Hippocampal formation (tissue), 2 donors: ENCODE measurements at regions not wholly inside any gene's neighbourhood (a gene's known extent, or its start where the extent isn't known, plus 50 kb on each side); places are given as distances from the start of the nearest gene placed in this dataset.
"Not testable (repeated sequence)": the region's sequence is repeated elsewhere in the genome, so short reads cannot be mapped to it uniquely, and the experiment has no call there.

Experiments
- DNase-seq, 2 donors: peaks; one replicate each; lab custom pipeline; 2025; lab: John Stamatoyannopoulos, UW

DNA sequence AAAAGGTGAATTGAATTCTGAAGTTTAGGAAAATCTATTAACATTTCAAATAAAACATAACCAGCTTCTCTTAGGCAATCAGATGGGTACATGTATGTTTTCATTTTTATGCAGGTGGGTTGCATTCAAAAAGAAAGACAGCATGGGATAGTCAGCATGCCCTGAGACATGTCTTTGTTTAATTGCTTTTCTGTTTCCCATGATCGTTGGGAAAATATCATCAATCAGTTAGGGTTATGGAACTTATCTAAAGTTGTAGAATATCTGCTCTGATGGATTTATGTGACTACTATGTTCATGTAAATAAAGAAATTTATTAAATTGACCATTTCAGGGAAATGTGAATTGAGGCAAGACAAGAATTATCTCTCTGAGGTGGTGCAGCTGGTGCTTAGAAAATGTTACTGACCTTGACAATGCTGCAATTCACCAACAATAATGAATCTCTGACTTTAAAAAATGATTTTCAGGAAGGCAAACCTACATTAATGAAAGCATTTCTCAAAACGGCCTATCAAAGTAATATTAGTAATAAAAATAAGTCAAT is 112.7 kb downstream of the RFPL4B start:
- DNase-seq: no peak

DNA sequence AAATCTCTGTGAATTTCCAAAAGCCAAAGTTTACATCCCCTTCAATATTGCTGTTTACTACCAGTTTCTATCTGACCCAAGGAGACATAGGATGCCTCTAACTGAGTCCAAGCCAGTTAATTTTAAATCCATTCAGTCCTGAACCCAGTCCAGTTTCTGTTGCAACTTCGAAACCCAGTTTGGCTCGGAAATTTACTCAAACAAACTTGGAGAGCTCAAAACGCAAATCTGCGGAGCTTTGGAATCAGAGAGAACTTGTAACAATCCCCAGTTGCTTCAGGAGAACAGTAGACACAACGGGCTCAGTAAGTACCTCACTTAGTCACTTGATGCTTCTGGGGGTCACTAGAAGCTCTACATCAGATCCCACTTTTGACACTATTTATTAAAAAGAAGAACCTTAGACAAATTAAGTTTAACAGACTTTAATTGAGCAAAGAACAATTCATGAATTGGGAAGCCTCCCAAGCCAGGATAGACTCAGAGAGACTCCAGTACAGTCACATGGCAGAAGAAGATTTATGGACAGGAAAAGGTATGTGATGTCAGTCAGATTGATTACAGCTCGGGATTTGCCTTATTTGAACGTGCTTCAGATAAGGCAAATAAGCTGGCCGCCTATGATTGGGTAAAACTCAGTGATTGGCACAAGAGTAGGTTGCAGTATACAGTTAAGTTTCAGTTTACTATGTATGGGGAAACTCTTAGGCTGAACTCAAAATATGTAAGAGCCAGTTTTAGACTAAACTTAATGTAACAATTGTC is 118.0 kb downstream of the RFPL4B start:
- DNase-seq: no peak

DNA sequence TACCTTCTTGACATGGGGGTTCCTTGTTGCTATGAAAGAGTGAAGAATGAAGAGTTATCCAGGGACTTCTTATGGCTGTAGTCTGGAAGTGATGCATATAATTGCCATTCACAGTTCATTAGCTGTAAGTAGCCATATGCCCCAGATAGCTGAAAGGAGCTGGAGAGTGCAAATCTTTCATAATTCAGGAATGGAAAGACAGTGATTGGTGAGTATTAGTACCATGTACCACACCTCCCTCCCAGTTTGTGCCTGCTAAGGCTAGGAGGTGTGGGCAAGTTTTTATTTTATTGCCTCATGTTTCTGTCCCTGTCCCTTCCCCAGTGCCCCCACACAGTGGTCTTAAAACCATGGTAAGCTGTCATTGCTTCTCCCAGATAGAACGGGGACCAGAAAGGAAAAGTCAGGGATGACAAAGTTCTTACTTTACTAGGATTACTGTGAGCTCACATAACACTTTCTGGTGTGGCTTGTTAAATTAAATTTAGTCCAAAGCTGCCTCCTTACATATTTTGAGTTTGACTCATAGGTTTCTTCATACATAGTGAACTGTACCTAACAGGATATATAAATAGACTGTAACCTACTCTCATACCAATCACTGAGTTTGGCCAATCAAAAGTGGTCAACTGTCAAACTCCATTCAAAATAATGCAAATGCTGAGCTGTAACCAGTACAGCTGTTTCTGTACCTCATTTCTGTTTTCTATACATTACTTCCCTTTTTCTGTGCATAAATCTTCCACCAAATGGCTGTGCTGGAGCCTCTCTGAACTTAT is 119.4 kb downstream of the RFPL4B start:
- no peak for DNase-seq

DNA sequence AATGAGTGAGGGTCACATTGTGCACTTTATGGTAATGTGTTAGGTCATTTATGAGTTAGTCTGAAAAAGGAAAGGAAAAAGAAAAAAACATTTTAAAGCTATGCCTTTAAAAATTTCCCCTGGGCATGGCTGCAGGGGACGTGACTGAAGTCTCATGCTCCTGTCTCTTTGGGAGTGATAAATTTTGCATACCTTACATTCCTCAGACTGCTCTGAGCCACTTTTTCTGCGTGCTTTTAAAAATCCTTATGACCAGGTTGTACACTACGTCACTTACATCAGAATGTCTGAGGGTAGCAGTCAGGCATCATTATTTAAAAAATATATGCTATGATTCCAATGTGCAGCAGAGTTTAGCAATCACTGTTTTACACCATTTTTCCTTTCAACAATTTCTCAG is 121.2 kb downstream of the RFPL4B start:
- no peak for DNase-seq

DNA sequence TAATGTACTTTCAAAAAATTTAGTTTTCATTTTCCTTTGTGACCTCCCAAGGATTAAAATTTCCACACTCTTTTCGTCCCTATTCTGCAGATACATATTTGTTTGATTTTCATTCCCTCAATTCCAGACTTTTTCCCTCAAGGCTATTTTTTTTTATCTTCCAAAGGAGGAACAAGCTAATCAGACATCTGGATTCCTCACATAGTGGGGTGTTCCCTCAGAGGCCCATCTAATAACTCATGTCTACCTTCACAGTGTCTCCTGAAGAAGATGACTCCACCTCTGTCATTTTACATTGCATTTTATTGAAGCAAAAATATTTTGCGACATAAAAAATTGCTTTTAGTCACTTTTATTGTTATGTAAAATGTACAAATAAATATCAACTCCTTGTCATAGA is 122.2 kb downstream of the RFPL4B start:
- DNase-seq: no peak

DNA sequence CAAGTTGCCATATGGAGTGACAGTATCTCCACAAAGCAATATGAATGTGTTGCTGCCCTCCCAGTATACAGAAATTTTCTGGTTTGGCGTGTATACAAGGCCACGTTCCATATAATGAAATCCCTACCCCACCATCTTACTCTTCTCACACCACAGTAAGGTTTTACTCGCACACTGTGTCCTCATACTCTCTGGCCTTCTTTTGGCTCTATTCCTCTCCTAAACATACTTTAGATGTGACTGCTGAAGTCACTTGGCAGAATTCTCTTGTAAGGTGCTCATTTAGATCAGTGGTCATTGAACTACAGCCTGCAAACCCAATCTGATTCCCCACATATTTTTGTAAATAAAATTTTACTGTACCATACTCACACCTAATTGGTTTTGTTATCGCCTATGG is 123.2 kb downstream of the RFPL4B start:
- no peak for DNase-seq

DNA sequence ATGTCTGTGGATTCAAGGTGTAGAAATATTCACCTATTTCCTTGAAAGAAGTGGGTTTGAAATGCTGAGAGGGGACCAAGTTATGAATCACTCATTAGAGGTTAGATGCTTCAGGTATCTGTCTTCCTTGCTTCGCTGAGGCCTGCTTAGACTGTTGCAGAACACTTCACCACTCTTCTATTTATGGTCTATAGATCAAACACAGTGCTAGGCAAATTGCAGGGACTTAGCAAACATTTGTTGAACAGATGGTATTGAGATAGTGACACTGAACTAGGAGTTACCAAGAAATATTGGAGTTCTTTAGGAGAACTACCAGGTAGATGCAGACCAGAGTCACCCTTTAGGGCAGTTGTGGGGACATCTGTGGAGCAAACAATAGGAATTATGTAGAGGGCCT is 123.8 kb downstream of the RFPL4B start:
- no peak for DNase-seq

DNA sequence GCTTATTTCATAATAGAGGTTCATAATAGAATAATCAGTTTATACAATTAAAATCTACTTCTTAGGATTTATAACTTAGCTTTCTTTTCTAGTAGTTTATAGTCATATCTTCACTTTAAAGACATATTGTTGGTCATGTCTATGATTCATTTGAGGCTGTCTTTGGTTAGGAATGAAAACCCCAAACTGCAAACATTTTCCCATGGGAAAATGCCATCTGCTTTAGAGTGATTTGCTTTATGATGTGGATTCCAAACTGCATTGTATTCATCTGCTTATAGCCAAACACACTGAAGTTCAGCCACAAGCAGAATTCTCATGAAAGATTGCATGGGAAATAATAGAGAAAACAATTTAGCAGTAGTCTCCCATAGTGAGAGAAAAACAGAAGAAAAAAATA is 128.0 kb downstream of the RFPL4B start:
- no peak for DNase-seq

DNA sequence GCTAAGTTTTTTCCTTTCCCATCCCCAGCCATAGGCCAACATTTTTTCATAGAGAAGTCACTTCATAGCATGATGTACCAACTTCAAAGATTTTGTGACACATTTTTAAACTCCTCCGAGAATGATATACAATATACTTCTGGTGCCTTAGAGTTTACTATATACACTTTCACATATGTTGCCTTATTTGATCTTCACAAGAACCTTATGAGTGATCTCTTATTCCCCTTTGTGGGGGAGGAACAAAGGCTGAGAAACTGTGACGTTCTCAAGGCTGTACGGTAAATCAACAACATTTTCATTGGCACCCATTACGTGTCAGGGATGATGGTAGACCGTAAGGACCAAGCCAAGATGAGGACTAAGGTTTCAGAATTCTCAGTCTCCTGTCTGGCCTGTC is 130.0 kb downstream of the RFPL4B start:
- no peak for DNase-seq

DNA sequence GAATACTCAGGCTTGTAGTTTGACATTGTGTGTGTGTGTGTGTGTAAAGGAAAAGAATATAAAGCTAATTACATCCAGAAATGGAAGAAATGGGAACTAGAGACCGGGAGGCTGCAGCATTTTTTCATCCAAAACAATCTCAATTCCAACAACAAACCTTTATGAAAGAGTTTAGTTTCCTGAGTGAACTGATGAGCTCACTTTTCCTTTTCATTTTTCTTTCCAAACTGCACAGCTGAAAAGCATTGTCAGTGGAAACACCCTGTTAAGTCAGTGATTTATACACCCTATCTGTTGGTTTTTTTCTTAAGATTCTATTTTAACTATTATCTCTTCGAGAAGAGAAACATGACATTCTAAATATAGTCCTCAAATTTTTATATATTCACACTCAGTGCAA is 130.9 kb downstream of the RFPL4B start:
- DNase-seq: no peak

DNA sequence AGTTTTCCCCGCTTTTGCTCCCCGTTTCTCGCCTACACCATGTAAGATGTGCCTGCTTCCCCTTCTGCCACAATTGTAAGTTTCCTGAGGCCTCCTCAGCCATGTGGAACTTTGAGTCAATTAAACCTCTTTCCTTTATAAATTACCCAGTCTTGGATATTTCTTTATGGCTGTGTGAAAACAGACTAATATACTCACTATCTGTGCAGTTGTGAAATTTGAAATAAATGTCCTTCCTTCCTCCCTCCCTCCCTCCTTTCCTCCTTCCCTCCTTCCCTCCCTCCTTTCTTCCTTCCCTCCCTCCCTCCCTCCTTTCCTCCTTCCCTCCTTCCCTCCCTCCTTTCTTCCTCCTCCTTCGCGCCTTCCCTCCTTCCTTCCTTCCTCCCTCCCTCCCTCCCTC is 132.8 kb downstream of the RFPL4B start:
- DNase-seq: not testable (repeated sequence)

DNA sequence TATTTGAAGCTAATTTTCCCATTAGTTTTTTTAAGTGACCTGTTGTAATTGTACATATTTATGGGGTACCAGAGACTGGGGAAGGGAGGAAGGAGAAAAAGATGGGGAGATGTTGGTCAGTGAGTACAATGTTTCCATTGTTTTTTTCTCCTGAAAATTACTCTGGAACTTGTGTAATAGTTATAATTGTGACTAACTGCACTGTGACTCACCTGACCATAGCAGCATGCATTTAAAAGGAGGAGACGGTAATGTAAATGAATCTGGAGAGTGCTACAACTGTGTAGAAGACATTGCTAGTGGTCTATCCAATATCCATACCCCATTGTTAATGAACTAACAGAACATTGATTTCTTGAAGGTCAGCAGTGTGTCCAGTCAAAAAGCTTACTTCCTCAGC is 133.4 kb downstream of the RFPL4B start:
- no peak for DNase-seq

DNA sequence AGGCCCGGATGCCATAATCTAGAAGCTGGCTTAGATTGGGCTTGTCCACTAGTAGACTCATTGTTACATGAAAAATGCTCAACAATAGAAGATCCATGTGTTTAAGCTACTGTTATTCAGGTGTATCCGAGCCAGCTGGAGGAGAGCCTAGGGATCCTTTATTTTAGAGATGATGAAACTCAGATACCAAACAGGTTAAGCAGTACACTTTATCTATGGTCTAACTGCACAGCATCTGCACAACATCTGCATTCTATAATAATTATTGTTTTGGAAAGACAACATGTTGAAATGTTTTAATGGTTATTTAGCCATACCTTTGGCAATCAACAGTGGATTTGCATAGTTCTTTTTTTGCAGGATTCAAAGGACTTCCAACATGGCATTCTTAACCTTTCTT is 134.1 kb downstream of the RFPL4B start:
- no peak for DNase-seq

DNA sequence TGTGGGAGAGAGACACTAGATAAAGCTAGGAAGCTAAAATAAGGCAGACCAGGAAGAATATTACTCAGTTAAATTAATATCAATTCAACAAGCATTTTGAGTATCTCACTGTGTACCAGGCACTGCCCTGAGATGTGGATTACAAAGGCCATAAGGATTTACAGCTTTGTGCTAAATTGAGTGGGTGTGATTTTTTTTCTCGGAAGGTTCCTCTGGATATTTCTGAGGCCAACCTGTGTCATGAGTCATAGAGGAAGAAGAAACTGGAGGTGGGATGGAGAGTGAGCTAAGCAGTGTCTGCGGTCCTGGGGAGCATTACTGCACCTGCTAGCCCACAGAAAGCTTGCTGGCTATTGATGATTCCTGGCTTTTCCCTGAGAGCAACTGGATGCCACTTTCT is 135.2 kb downstream of the RFPL4B start:
- no peak for DNase-seq

DNA sequence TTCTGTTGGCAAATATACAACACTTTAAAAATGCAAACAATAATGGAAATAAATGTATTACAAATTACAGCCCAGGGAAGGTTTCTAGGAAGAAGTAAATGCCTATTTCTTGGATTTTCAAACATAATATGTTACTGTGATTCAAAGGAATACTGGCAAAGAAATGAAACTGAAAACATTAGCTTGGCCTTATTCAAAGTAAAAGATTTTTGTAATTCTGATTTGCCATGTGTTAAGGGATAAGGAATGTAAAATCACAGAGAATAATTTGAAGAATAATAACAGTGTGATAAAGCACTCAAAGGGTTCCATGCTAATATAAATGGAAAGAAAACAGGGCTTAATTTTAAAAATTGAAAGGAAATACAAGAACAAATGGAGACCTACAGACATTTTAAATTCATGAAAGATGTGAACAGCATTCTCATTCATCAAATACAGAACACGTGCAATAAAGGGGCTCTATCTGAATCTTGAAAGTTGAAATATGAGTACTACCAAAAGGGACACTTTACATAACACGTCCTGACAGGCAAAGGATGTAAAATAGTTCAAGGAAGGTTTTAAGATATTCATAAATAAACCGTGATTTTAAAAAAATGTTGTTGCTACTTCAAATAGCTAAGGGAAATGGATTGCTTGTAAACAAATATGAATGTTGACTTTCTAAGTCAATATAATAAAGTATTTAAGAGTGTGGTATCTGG is 138.1 kb downstream of the RFPL4B start:
- no peak for DNase-seq

DNA sequence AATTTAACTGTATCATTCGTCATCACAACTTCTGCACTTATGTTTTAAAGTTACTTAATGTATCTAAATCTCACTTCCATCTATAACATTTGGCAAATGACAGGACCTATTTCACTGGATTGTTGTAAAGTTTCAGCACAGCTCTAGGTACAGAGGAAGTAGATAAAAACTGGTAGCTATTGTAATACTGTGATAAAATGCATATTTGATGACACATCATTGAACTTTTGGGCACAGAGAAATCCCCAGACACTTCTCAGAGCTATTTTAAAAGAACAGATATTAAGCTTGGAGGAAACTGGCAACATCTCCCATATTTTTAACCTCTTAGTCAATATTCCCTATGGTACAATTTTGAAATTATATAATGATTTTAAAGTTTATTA is 138.7 kb downstream of the RFPL4B start:
- DNase-seq: no peak

DNA sequence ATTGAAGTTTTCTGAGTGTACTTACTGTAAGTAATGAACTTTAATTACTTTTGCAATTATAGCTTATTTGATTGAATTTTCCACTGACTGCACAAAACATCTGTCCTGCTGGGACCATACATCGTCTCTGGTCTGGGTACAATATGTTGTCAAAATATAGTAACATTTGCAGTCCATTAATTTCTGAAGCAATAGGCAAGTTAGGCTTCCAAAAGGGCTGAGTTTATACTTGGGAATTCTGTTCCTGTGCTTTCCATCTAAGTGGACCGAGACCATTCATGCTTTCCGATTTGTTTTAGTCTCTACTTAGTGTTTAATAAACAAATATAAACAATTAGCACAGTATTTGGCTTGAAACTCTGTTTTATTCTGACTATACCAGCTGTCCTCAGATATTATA is 139.3 kb downstream of the RFPL4B start:
- DNase-seq: no peak

DNA sequence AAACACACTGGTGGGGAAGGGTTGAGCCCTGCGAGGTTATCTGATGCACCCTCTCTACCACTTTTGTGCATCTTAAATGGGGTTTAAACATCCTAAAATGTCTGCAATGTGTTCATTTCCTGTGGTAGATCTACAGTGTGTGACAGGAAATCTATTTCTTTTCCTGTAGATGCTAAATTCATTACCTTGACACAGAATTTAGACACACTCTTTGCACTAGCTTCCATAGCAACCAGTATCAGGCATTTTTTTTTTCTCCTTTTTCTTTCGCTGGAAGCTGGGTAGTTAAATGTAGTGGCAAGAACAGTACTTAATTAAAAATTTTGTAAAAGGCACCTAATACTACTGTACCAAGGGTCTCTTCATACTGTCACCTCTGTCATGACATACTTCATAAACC is 141.1 kb downstream of the RFPL4B start:
- no peak for DNase-seq

DNA sequence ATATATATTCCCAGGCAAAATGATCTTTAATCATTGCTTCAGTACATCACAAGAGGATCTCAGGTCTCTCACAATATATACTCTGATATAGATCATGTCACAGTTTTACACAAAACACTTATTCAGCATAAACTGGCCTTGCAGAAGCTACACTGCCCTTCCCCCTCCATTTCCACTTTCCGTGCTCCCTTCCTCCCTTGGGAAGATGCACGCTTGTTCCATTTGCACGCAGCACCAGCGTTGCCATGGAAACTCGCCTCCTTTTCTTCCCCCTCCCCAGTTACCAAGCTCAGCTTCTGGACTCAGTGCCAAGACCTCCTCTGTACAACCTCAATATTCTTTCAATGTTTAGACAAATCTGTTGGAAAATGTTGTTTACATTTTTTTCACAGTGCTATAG is 154.6 kb downstream of the RFPL4B start:
- DNase-seq: peak; percentile 35 to 45

DNA sequence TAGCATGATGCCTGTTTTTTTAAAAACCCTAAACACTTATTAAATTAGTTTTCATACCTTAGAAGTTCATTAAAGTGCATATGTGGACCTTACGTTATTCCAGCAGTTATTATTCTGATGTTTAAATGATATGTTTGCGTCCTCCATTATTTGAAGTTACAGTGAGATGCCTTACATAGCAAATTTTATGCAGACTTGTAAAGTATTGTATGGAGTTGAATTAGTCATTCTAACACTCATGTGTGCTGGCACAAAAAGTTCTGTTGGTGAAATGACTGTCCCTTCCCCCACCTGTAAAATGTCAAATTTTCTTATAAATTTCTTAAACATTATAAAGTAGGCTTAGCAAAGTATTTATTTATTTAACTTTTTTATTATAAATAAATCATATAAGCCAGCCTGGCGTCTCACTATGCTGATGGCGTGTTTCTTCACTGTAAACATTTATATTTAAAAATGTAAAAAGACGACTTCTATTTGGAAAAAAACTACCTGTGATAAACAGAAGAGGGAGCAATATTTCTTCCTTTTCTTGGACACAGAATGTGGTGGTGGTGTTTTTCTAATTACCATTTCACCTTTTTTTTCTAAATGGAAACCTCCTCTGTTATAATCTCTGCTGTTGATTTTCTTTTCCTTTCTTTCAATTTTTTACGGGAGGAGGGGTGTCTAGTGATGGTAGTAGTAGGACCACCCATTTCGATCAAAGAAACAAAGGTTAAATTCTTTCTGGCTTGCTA is 155.4 kb downstream of the RFPL4B start:
- peak in 1 of 2 donors; percentile 20 for DNase-seq

DNA sequence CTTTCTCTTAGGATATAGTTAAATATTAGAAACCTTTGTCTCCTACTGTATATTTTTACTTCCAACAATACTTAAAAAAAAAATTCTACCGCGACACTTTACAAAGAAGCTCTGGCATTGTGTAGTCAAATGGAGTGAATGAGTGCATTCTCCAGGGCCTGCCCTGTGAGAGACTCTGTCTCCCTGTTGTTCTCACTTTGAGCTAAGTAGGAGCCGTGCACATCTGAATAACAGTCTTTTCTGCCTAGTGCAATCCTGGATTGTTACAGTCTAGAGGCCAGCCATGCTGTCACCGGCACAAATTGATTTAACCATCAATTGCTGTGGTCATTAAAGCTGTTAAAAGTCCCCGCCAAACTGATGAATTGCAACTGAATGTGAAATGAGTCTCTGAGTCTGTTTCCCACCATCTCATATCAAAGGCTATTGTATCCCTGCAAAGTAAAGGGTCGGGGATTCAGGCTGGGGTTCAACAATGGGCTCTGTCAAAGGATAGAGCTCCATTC is 156.0 kb downstream of the RFPL4B start:
- peak; percentile 21 to 26 for DNase-seq

DNA sequence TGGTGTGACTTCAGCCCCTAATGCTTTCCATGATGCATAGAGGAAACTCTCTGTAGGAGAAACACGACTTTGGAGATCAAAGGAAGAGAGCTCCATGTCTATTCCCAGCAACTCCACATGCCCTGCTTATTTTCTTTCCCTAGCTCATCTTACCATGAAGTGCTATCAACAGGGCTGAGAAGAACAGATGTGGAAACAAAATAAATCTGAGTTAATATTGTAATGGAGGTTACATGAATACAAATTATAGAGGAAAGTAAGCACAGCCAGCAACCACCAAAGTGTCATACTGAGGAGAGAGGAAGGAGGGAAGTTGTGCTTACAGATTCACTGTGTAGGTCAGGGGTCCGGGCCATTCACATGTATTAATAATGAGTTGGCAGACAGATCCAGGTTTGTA is 157.5 kb downstream of the RFPL4B start:
- DNase-seq: no peak
